ENCODE measurements at regions not wholly inside any gene's neighbourhood (a gene's known extent, or its start where the extent isn't known, plus 50 kb on each side); places are given as distances from the start of the nearest gene placed in this dataset.

DNA sequence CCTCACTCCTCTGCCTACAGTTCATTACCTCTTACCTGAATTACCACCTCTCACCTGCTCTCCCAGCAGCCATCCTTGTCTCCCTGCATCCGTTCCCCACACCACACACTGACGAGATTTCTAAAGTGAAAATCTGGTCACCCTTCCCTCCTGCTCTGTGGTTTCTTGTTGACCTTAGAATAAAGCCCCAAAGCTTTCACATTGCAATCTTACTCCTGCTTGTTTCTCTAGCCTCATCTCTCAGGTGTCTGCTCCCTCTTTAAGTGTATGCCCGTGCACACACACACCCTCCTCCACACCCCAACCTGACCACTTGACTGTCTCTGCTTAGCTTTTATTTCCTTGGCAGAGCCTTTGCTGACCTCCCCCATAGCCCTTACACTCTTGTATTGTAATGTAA is 122.0 kb upstream of the SKOR2 start:
- TF ChIP-seq POLR2A (IDR thresholded peaks at IDR 0.05; ENCODE audit: low read depth, low read length) (no peak), POLR2AphosphoS5 (IDR thresholded peaks at IDR 0.05; ENCODE audit: low read depth, low read length) (no peak), SPI1 (IDR thresholded peaks at IDR 0.05; ENCODE audit: low read depth, low read length) (no peak), TAF1 (IDR thresholded peaks at IDR 0.05; ENCODE audit: low read depth, low read length) (no peak), POU2F2 (IDR thresholded peaks at IDR 0.05; ENCODE audit: low read depth, low read length) (no peak), PAX5 (IDR thresholded peaks at IDR 0.05; ENCODE audit: insufficient read depth, low read length, severe bottlenecking) (no peak)

All from GM12891 (cell line).